HCT116 (cell line): ENCODE measurements at regions not wholly inside any gene's neighbourhood (a gene's known extent, or its start where the extent isn't known, plus 50 kb on each side); places are given as distances from the start of the nearest gene placed in this dataset.

Source experiments
- ATAC-seq: fragments of 200-7000 bp; cut with Tn5 transposase; 2 replicates; pipeline ENCODE4 v1.9.1; 2020; ENCODE audit warnings: mild to moderate bottlenecking, moderate library complexity
- BruUV-seq: library from RNA; stranded (reverse); fragments of 400-500 nt; replicated peaks from 2 replicates; lab custom pipeline; 2021; lab: Mats Ljungman, UMichigan
- CTCF ChIA-PET: fragments of 300-600 bp; sonication (Branson Sonifier 250); formaldehyde crosslinking; loops from one replicate; lab custom pipeline; 2021; ENCODE audit warnings: antibody characterized with exemption; lab: Charles Lee
- POLR2A ChIA-PET: fragments of 300-600, 350-600 bp; sonication (Branson Sonifier 250); formaldehyde crosslinking; loops from one replicate; lab custom pipeline; 2021; ENCODE audit warnings: antibody characterized with exemption; lab: Charles Lee
- RAD21 ChIA-PET, 2 experiments: fragments of 300-600 bp; sonication (Branson Sonifier 250); formaldehyde crosslinking; loops; one replicate each; lab custom pipeline; 2023; ENCODE audit warnings: low total read pairs in 2 of 2; ENCODE audit not compliant: uncharacterized antibody in 2 of 2, unreplicated experiment in 2 of 2, low non-redundant PET in 1 of 2; lab: Charles Lee
- DNase-seq: peaks from one replicate; pipeline ENCODE4 v3.0.0-alpha.2; 2010; ENCODE audit warnings: low read depth, low spot score
- H2AFZ ChIP-seq: fragments of 200-600 bp; shearing (Covaris generic), sonication (generic); 2 replicates; pipeline ENCODE4 v1.6.1; 2017; ENCODE audit warnings: low read depth, mixed run types, mixed read lengths, antibody characterized with exemption, low read length; ENCODE audit not compliant: poor library complexity, severe bottlenecking
- H3K27ac ChIP-seq: 2 replicates; pipeline ENCODE4 v1.5.1; 2012; ENCODE audit warnings: low read depth, low read length
- H3K27me3 ChIP-seq: fragments of 200-600 bp; sonication (generic); 2 replicates; pipeline ENCODE4 v1.6.1; 2016; ENCODE audit warnings: mixed run types, low read length, mixed read lengths; ENCODE audit not compliant: insufficient read depth
- H3K36me3 ChIP-seq, 2 experiments: fragments of 200-500 bp in 1 of 2; fragments of 200-600 bp in 1 of 2; sonication (Bioruptor generic) in 1 of 2; sonication (generic) in 1 of 2; 2 replicates each; pipeline versions ENCODE4 v1.5.1 to v1.6.1; 2014 to 2016; ENCODE audit warnings: low read length in 2 of 2, inconsistent platforms in 1 of 2, mixed read lengths in 1 of 2, mixed run types in 1 of 2; ENCODE audit not compliant: insufficient read depth in 2 of 2, control insufficient read depth in 1 of 2
- H3K4me1 ChIP-seq, 2 experiments: fragments of 200-600 bp in 1 of 2; sonication (generic) in 1 of 2; 2 replicates each; pipeline versions ENCODE4 v1.5.1 to v1.6.1; 2012 to 2017; ENCODE audit warnings: low read length in 2 of 2, inconsistent platforms in 1 of 2, mild to moderate bottlenecking in 1 of 2, mixed read lengths in 1 of 2, mixed run types in 1 of 2, moderate library complexity in 1 of 2; ENCODE audit not compliant: insufficient read depth in 2 of 2, control insufficient read depth in 1 of 2
- H3K4me2 ChIP-seq: fragments of 200-600 bp; sonication (generic); 2 replicates; pipeline ENCODE4 v1.6.1; 2017; ENCODE audit warnings: mixed run types, low read length, mixed read lengths
- H3K4me3 ChIP-seq, 2 experiments: fragments of 200-600 bp in 1 of 2; sonication (generic) in 1 of 2; replicated peaks in 1 of 2; 2 replicates each; pipeline ENCODE4 v1.5.1; 2011 to 2016; ENCODE audit warnings: low read length in 2 of 2, control low read depth in 1 of 2, low read depth in 1 of 2, mild to moderate bottlenecking in 1 of 2, mixed read lengths in 1 of 2, mixed run types in 1 of 2
- H3K79me2 ChIP-seq: fragments of 200-600 bp; sonication (generic); 2 replicates; pipeline ENCODE4 v1.6.1; 2017; ENCODE audit warnings: mild to moderate bottlenecking, mixed run types, low read length, moderate library complexity, mixed read lengths; ENCODE audit not compliant: insufficient read depth
- H3K9ac ChIP-seq: fragments of 200-600 bp; sonication (generic); 2 replicates; pipeline ENCODE4 v1.6.1; 2016; ENCODE audit warnings: low read length, mixed read lengths
- H3K9me2 ChIP-seq: fragments of 200-600 bp; sonication (generic), shearing (Covaris generic); 2 replicates; pipeline ENCODE4 v1.6.1; 2017; ENCODE audit warnings: mixed run types, mild to moderate bottlenecking, moderate library complexity; ENCODE audit not compliant: insufficient read depth
- H3K9me3 ChIP-seq, 2 experiments: fragments of 200-500 bp in 1 of 2; fragments of 200-600 bp in 1 of 2; sonication (Bioruptor generic) in 1 of 2; sonication (generic) in 1 of 2; 2 replicates each; pipeline ENCODE4 v1.6.1; 2014 to 2017; ENCODE audit warnings: low read length in 2 of 2, mixed read lengths in 2 of 2, inconsistent platforms in 1 of 2, low read depth in 1 of 2, mild to moderate bottlenecking in 1 of 2, mixed run types in 1 of 2, moderate library complexity in 1 of 2; ENCODE audit not compliant: control insufficient read depth in 1 of 2, insufficient read depth in 1 of 2
- H4K20me1 ChIP-seq: fragments of 200-600 bp; sonication (generic), shearing (Covaris generic); 2 replicates; pipeline ENCODE4 v1.6.1; 2017; ENCODE audit warnings: mixed run types, mild to moderate bottlenecking, moderate library complexity; ENCODE audit not compliant: insufficient read depth
- CEBPB ChIP-seq: IDR thresholded peaks from 2 replicates; pipeline ENCODE4 v1.6.1; 2012; ENCODE audit warnings: low read depth
- EZH2phosphoT487 ChIP-seq: fragments of 200-600 bp; IDR thresholded peaks from 2 replicates; pipeline ENCODE4 v1.6.1; 2018; ENCODE audit warnings: antibody characterized with exemption, borderline replicate concordance
- FOSL1 ChIP-seq: IDR thresholded peaks from 2 replicates; pipeline ENCODE4 v1.6.1; 2012; ENCODE audit warnings: low read depth
- POLR2A ChIP-seq: IDR thresholded peaks from 2 replicates; pipeline ENCODE4 v1.7.0; 2011; ENCODE audit warnings: borderline replicate concordance; ENCODE audit not compliant: insufficient read depth, insufficient read length; ENCODE audit errors: extremely low read depth
- SIN3A ChIP-seq: IDR thresholded peaks from 2 replicates; pipeline ENCODE4 v1.6.1; 2012; ENCODE audit warnings: low read depth
- SP1 ChIP-seq: IDR thresholded peaks from 2 replicates; pipeline ENCODE4 v1.6.1; 2012; ENCODE audit warnings: low read depth
- SRF ChIP-seq: IDR thresholded peaks from 2 replicates; pipeline ENCODE4 v1.6.1; 2012; ENCODE audit warnings: low read depth
- ZFX ChIP-seq: fragments of 450-650 bp; IDR thresholded peaks from 2 replicates; pipeline ENCODE4 v1.6.1; 2017
- intact Hi-C: fragments of 100-400 bp; cut with micrococcal nuclease; formaldehyde crosslinking; loops from 2 replicates; pipeline ENCODE4 v1.10.0; 2022

- TF ChIP-seq ZFX, result no peak
Measured at GRCh38 chr5:92444888-92445287, 1061.8 kb upstream of the ARRDC3 start (continued).

- no peaks in the 10 kb centered on the region for H3K4me1 ChIP-seq
- H3K4me3 ChIP-seq, result no peak overlapping the region
- no peaks in the 10 kb centered on the region for H3K79me2 ChIP-seq
- ChIA-PET CTCF (no interaction called here), POLR2A (no interaction called here), RAD21 (no interaction called here)
- no peak for ATAC-seq
- no peaks in the 10 kb centered on the region for H3K36me3 ChIP-seq
- peaks cover 0 to 6% of the 10 kb centered on the region in 2 experiments; a peak in 1 of 4 replicates for H3K9me3 ChIP-seq
- intact Hi-C loops, result no loop called here
- BruUV-seq, result no TSS peak
- no peak for DNase-seq
- H3K9me2 ChIP-seq, result no peaks in the 10 kb centered on the region
- TF ChIP-seq SRF, result no peak
- H3K27me3 ChIP-seq, result no peaks in the 10 kb centered on the region
- H2AFZ ChIP-seq, result no peak overlapping the region
- no peaks in the 10 kb centered on the region for H4K20me1 ChIP-seq
- no peak overlapping the region for H3K4me2 ChIP-seq
- no peak overlapping the region for H3K9ac ChIP-seq
- H3K27ac ChIP-seq, result no peak overlapping the region
Measured at GRCh38 chr5:92435781-92436180, 1052.7 kb upstream of the ARRDC3 start.

- no peak for TF ChIP-seq EZH2phosphoT487
- no peak for TF ChIP-seq FOSL1
- no peak for TF ChIP-seq POLR2A
- TF ChIP-seq CEBPB, result no peak
- TF ChIP-seq SP1, result no peak
- TF ChIP-seq SIN3A, result no peak
- TF ChIP-seq, all 23 proteins: peak for 0
- ChIA-PET RAD21 (no interaction called here), CTCF (no interaction called here), POLR2A (no interaction called here)
- DNase-seq (no peak), ATAC-seq (no peak)
- Histone ChIP-seq H3K4me1 (no peaks in the 10 kb centered on the region), H3K9me2 (no peaks in the 10 kb centered on the region), H3K9ac (no peak overlapping the region), H3K36me3 (no peaks in the 10 kb centered on the region), H3K9me3 (peaks cover 0 to 4% of the 10 kb centered on the region in 2 experiments; a peak in 1 of 4 replicates), H4K20me1 (no peaks in the 10 kb centered on the region), H3K27ac (no peak overlapping the region), H3K4me2 (no peak overlapping the region), H3K4me3 (no peak overlapping the region), H3K79me2 (no peaks in the 10 kb centered on the region), H2AFZ (no peak overlapping the region), H3K27me3 (no peaks in the 10 kb centered on the region)
- no TSS peak for BruUV-seq
- intact Hi-C loops, result no loop called here
Measured at GRCh38 chr5:92429646-92430045, 1046.5 kb upstream of the ARRDC3 start.
